Stimulated activated naive CD8-positive, alpha-beta T cell treated with anti-CD3 and anti-CD28 coated beads, Interleukin-15, Interleukin-2, amounts not matched to agents 100 ng/mL and 50 ng/mL, for 24 hours (primary cell): ENCODE measurements at regions not wholly inside any gene's neighbourhood (a gene's known extent, or its start where the extent isn't known, plus 50 kb on each side); places are given as distances from the start of the nearest gene placed in this dataset.
"Not testable (repeated sequence)": the region's sequence is repeated elsewhere in the genome, so short reads cannot be mapped to it uniquely, and the experiment has no call there.

Experiments
- H3K27ac Mint-ChIP-seq: one replicate; pipeline ENCODE4 v1.8.0; 2021; ENCODE audit warnings: mild to moderate bottlenecking, mixed read lengths
- H3K27me3 Mint-ChIP-seq: one replicate; pipeline ENCODE4 v1.8.0; 2021; ENCODE audit warnings: mixed read lengths
- H3K36me3 Mint-ChIP-seq: one replicate; pipeline ENCODE4 v1.8.0; 2021; ENCODE audit warnings: low read depth, mixed read lengths
- H3K4me1 Mint-ChIP-seq: one replicate; pipeline ENCODE4 v1.8.0; 2021; ENCODE audit warnings: low read depth, mixed read lengths
- H3K4me3 Mint-ChIP-seq: one replicate; pipeline ENCODE4 v1.8.0; 2021; ENCODE audit warnings: mild to moderate bottlenecking, mixed read lengths
- H3K9me3 Mint-ChIP-seq: one replicate; pipeline ENCODE4 v1.8.0; 2021; ENCODE audit warnings: mixed read lengths

DNA sequence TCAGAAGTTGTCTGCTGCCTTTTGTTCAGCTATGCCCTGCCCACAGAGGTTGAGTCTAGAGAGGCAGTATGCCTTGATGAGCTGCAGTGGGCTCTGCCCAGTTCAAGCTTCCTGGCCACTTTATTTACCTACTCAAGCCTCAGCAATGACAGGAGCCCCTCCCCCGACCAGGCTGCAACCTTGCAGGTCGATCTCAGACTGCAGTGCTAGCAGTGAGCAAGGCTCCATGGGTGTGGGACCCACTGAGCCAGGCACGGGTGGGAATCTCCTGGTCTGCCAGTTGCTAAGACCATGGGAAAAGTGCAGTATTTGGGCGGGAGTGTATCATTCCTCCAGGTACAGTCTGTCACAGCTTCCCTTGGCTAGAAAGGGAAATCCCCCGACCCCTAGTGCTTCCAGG, 1554.8 kb downstream of the PCDH9 start:
- not testable (repeated sequence) for H3K4me3 Mint-ChIP-seq, H3K4me1 Mint-ChIP-seq, H3K27ac Mint-ChIP-seq, H3K36me3 Mint-ChIP-seq, H3K27me3 Mint-ChIP-seq
- H3K9me3 Mint-ChIP-seq = peaks cover 25% of the 10 kb centered on the region

DNA sequence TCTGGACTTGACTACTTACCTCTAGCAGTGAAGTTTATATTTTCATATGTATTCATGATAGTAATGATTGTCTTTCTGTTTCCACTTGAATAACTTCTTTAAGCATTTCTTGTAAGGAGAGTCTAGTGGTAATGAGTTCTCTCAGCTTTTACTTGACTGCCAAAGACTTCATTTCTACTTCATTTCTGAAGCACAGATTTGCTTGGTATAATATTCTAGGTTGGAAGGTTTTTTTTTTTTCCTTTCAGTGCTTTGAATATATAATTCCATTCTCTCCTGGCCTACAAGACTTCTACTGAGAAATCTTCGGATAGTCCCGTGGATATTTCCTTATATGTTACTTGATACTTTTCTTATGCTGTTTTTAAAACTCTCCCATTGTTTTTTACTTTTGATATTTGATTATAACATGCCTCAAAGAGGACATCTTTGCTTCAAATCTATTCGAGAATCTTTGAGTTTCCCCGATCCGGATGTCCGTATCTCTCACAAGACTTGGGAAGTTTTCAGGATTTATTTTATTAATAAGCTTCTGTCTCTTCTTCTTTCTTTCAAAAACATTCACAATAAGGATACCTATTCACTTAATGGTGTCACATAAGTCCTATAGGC, 1560.0 kb downstream of the PCDH9 start:
- Mint-ChIP-seq H3K4me1 (no peaks in the 10 kb centered on the region), H3K9me3 (peaks cover 41% of the 10 kb centered on the region), H3K27me3 (no peaks in the 10 kb centered on the region), H3K36me3 (no peaks in the 10 kb centered on the region), H3K27ac (no peak overlapping the region), H3K4me3 (no peak overlapping the region)

DNA sequence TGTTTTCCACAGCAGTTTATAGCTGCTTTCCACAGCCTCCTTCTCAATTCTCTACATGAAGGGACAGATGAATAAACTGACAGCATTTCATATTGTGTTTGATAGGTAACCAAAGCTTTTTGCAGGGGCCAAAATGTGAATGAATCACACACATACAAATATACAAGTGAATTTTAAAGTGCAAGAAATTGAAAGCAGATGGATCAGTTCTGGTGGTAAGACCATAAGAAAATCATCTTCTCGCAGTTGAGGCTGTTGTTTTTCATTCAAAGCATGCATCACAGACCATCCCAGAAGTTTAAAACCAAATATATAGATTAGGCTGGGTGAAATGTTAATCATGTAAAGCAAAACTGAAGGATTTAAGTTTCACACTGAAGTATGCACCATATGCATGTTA, 1569.4 kb downstream of the PCDH9 start:
- Mint-ChIP-seq H3K9me3 (peaks cover 7% of the 10 kb centered on the region), H3K27ac (no peak overlapping the region), H3K4me3 (no peak overlapping the region), H3K36me3 (no peaks in the 10 kb centered on the region), H3K27me3 (no peaks in the 10 kb centered on the region), H3K4me1 (no peaks in the 10 kb centered on the region)

DNA sequence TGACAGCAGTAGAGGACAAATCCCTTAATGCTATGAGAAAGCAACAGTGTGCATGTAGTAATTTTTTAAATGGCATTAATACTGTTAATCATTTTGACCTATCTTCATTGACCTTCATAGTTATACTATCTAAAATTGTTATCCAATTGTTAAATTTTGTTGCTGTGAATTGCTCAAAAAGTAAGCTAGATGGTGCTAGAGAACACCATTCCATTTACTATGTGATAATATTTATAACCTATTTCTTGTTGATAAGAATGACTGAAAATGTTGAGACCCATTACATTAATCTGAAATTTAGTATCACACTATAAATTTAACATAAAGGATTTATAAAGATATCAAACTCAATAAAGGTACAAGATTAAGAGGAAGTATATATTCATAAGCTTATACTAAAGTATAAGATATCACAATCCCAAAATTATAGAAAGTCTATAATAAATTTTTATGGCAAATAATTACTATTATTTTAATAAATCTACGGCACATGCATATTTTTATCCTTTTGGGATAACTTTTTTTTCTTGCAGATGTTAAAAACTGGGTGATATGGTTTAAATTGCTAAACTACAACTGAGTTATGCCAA, 1573.3 kb downstream of the PCDH9 start:
- H3K36me3 Mint-ChIP-seq = no peaks in the 10 kb centered on the region

GRCh38 chr13:65653613-65654012, 1576.5 kb downstream of the PCDH9 start:
- Mint-ChIP-seq H3K4me1 (no peaks in the 10 kb centered on the region), H3K9me3 (no peaks in the 10 kb centered on the region), H3K36me3 (no peaks in the 10 kb centered on the region), H3K4me3 (no peak overlapping the region), H3K27ac (no peak overlapping the region), H3K27me3 (no peaks in the 10 kb centered on the region)

More for the DNA sequence above, 1573.3 kb downstream of the PCDH9 start:
- no peaks in the 10 kb centered on the region for H3K27me3 Mint-ChIP-seq
- H3K9me3 Mint-ChIP-seq = no peaks in the 10 kb centered on the region
- no peak overlapping the region for H3K27ac Mint-ChIP-seq
- H3K4me1 Mint-ChIP-seq = no peaks in the 10 kb centered on the region
- no peak overlapping the region for H3K4me3 Mint-ChIP-seq

- Mint-ChIP-seq H3K4me3 (no peak overlapping the region), H3K4me1 (no peaks in the 10 kb centered on the region), H3K27me3 (no peaks in the 10 kb centered on the region), H3K27ac (no peak overlapping the region), H3K9me3 (peaks cover 4% of the 10 kb centered on the region), H3K36me3 (no peaks in the 10 kb centered on the region)
Observed at GRCh38 chr13:65650321-65650720, 1579.8 kb downstream of the PCDH9 start.

DNA sequence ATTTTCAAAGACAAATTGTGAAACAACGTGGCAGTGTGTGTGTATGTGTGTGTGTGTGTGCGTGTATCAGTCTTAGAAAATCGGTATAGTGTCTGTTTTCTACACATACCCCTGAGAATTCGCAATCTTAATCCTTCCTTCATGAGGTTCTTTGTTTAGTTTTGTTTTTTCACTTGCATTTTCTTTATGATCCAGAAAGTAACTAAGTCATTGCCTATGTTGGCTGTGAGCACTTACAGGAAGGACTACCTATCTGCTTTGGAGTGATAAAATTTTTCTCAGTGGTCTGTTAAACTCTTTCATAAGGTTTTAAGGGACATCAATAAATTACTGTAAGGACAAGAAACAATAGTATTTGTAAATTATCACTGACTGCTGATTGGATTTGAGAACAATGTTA, 1587.1 kb downstream of the PCDH9 start:
- no peaks in the 10 kb centered on the region for H3K4me1 Mint-ChIP-seq
- peaks cover 13% of the 10 kb centered on the region for H3K9me3 Mint-ChIP-seq
- H3K27me3 Mint-ChIP-seq = no peaks in the 10 kb centered on the region
- no peak overlapping the region for H3K27ac Mint-ChIP-seq
- H3K36me3 Mint-ChIP-seq = no peaks in the 10 kb centered on the region
- no peak overlapping the region for H3K4me3 Mint-ChIP-seq

- Mint-ChIP-seq H3K27me3 (no peaks in the 10 kb centered on the region), H3K4me3 (no peak overlapping the region)
Observed at GRCh38 chr13:65642301-65642700, 1587.8 kb downstream of the PCDH9 start.

GRCh38 chr13:65638572-65639168, 1591.5 kb downstream of the PCDH9 start:
- H3K27me3 Mint-ChIP-seq = no peaks in the 10 kb centered on the region
- H3K4me1 Mint-ChIP-seq = no peaks in the 10 kb centered on the region
- no peaks in the 10 kb centered on the region for H3K36me3 Mint-ChIP-seq
- H3K9me3 Mint-ChIP-seq = peaks cover 4% of the 10 kb centered on the region
- no peak overlapping the region for H3K4me3 Mint-ChIP-seq
- no peak overlapping the region for H3K27ac Mint-ChIP-seq

More at GRCh38 chr13:65642301-65642700, 1587.8 kb downstream of the PCDH9 start:
- Mint-ChIP-seq H3K27ac (no peak overlapping the region), H3K4me1 (no peaks in the 10 kb centered on the region), H3K36me3 (no peaks in the 10 kb centered on the region), H3K9me3 (peaks cover 13% of the 10 kb centered on the region)

DNA sequence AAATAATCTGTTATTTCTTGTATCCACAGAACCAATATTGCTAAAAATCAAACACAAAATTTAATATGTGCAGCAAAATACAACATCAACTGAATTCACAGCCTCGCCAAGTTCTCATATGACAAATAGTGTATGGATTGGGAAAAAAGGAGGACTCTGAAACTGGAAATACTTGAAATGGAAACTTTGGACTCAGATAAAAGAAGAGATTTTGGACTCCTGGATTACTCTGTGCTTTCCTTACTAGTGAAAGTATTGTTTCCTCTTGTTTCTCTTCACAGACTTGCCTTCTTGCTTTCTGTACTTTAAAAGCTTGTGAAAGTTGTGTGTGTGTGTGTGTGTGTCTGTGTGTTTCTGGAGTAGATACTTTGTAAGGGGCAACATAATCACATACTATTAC, 1596.3 kb downstream of the PCDH9 start:
- Mint-ChIP-seq H3K27me3 (no peaks in the 10 kb centered on the region), H3K4me3 (no peak overlapping the region), H3K27ac (no peak overlapping the region), H3K36me3 (no peaks in the 10 kb centered on the region), H3K4me1 (no peaks in the 10 kb centered on the region), H3K9me3 (no peaks in the 10 kb centered on the region)

DNA sequence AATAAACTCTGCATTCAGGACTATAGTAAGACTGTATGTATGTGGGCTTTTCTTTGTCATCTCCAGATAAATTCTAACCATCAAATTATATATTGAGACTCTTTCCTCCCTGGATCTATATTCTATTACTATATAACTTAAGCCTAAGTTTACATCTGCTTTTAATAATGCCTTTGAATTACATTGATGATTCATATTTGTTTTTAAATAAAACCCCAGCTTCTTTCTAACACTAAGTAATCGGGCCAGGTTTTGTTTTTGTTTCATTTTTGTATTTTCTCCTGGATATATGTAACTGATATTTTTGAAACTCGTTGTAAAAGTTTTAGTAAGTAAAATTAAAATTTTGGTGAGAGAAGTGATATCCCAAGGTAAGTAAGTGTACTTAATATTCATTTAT, 1599.1 kb downstream of the PCDH9 start:
- Mint-ChIP-seq H3K27ac (no peak overlapping the region), H3K4me1 (no peaks in the 10 kb centered on the region), H3K36me3 (no peaks in the 10 kb centered on the region), H3K4me3 (no peak overlapping the region), H3K27me3 (no peaks in the 10 kb centered on the region), H3K9me3 (no peaks in the 10 kb centered on the region)

- no peaks in the 10 kb centered on the region for H3K27me3 Mint-ChIP-seq
- H3K9me3 Mint-ChIP-seq = no peaks in the 10 kb centered on the region
- H3K4me3 Mint-ChIP-seq = no peak overlapping the region
- H3K27ac Mint-ChIP-seq = no peak overlapping the region
- H3K4me1 Mint-ChIP-seq = no peaks in the 10 kb centered on the region
- H3K36me3 Mint-ChIP-seq = no peaks in the 10 kb centered on the region
Observed at GRCh38 chr13:65629926-65630325, 1600.2 kb downstream of the PCDH9 start.

GRCh38 chr13:65623148-65623547, 1607.0 kb downstream of the PCDH9 start:
- no peaks in the 10 kb centered on the region for H3K9me3 Mint-ChIP-seq
- no peak overlapping the region for H3K4me3 Mint-ChIP-seq
- H3K27ac Mint-ChIP-seq = no peak overlapping the region
- H3K36me3 Mint-ChIP-seq = no peaks in the 10 kb centered on the region
- H3K27me3 Mint-ChIP-seq = no peaks in the 10 kb centered on the region
- no peaks in the 10 kb centered on the region for H3K4me1 Mint-ChIP-seq

DNA sequence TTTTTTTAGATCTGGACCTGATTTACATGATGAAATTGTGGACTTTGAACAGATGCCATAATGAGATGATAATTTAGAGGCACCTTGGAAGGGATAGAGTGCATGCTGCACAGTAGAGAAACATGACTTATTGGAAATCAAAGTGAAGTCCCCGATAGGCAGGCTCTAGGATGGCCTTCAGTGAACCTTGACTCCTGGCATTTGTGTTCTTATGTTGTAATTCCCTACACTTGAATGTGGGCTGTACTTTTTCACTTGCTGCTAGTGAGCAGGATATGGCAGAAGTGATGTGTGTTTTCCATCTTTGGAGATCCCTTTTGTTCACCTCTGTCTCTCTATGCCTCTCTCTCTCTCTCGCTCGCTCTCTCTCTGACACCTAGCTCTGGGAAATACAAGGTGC, 1614.6 kb downstream of the PCDH9 start:
- H3K4me3 Mint-ChIP-seq = no peak overlapping the region
- no peak overlapping the region for H3K27ac Mint-ChIP-seq
- H3K9me3 Mint-ChIP-seq = peaks cover 3% of the 10 kb centered on the region
- H3K4me1 Mint-ChIP-seq = no peaks in the 10 kb centered on the region
- no peaks in the 10 kb centered on the region for H3K27me3 Mint-ChIP-seq
- H3K36me3 Mint-ChIP-seq = no peaks in the 10 kb centered on the region

GRCh38 chr13:65613004-65613403, 1617.1 kb downstream of the PCDH9 start:
- H3K36me3 Mint-ChIP-seq = no peaks in the 10 kb centered on the region
- no peaks in the 10 kb centered on the region for H3K4me1 Mint-ChIP-seq
- no peak overlapping the region for H3K4me3 Mint-ChIP-seq
- no peak overlapping the region for H3K27ac Mint-ChIP-seq
- peaks cover 8% of the 10 kb centered on the region for H3K9me3 Mint-ChIP-seq
- no peaks in the 10 kb centered on the region for H3K27me3 Mint-ChIP-seq

DNA sequence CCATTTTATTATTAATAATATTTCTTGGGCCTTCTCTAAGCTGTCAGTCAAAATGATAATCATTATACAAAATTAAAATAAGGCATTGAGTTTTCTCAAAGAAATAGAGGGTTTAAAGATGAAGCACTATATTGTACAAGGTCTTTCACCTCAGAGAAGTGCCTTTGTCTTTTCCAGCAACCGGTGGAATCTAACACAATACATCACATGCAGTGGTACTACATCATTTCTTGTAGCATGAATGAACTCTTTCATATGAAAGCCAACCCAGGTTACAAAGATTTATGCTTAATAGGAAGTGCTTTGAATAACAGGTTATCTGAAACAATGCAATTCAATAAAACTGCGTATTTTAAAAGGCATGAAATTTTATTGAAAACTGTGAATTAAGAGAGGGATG, 1620.8 kb downstream of the PCDH9 start:
- H3K4me1 Mint-ChIP-seq = no peaks in the 10 kb centered on the region
- no peak overlapping the region for H3K27ac Mint-ChIP-seq
- peaks cover 8% of the 10 kb centered on the region for H3K9me3 Mint-ChIP-seq
- H3K27me3 Mint-ChIP-seq = no peaks in the 10 kb centered on the region
- H3K4me3 Mint-ChIP-seq = no peak overlapping the region
- no peaks in the 10 kb centered on the region for H3K36me3 Mint-ChIP-seq
